CD14-positive monocyte (primary cell): ENCODE measurements at regions not wholly inside any gene's neighbourhood (a gene's known extent, or its start where the extent isn't known, plus 50 kb on each side); places are given as distances from the start of the nearest gene placed in this dataset.
A peak's percentile ranks its signal among the peaks of the same experiment; 100 is the strongest.

ENCODE experiments used
- DNase-seq, 3 donors: peaks; one replicate each; pipeline ENCODE4 v3.0.0-alpha.2; 2011 to 2022
- H2AFZ ChIP-seq: 2 replicates; pipeline ENCODE4 v1.6.0; 2012; ENCODE audit warnings: mild to moderate bottlenecking, low read depth, low read length, inconsistent platforms; ENCODE audit not compliant: insufficient read depth, poor library complexity, severe bottlenecking
- H3K27ac ChIP-seq, 2 donors: 1 replicate in 1 of 2; 2 replicates in 1 of 2; pipeline ENCODE4 v1.5.1; 2012 to 2013; ENCODE audit warnings: low read length in 2 of 2, control low read depth in 1 of 2, inconsistent platforms in 1 of 2, low read depth in 1 of 2, mild to moderate bottlenecking in 1 of 2
- H3K27me3 ChIP-seq, 2 donors: one replicate each; pipeline versions ENCODE4 v1.6.0 to v1.6.1; 2011 to 2013; ENCODE audit warnings: low read length in 2 of 2; ENCODE audit not compliant: control insufficient read depth in 2 of 2, insufficient read depth in 2 of 2
- H3K36me3 ChIP-seq, 2 donors: replicated peaks in 1 of 2; 1 replicate in 1 of 2; 2 replicates in 1 of 2; pipeline versions ENCODE4 v1.5.1 to v1.6.1; 2012 to 2013; ENCODE audit warnings: low read length in 2 of 2, control low read depth in 1 of 2, inconsistent platforms in 1 of 2, mild to moderate bottlenecking in 1 of 2; ENCODE audit not compliant: insufficient read depth in 2 of 2, control insufficient read depth in 1 of 2
- H3K4me1 ChIP-seq, 2 donors: 1 replicate in 1 of 2; 2 replicates in 1 of 2; pipeline versions ENCODE4 v1.5.1 to v1.6.1; 2012 to 2013; ENCODE audit warnings: low read length in 2 of 2, control low read depth in 1 of 2, inconsistent platforms in 1 of 2, mild to moderate bottlenecking in 1 of 2, moderate library complexity in 1 of 2; ENCODE audit not compliant: insufficient read depth in 2 of 2, control insufficient read depth in 1 of 2
- H3K4me2 ChIP-seq: replicated peaks from 2 replicates; pipeline ENCODE3; 2012; ENCODE audit warnings: low read length, moderate library complexity, mild to moderate bottlenecking; ENCODE audit not compliant: poor library complexity, severe bottlenecking; ENCODE audit errors: extremely low read depth
- H3K4me3 ChIP-seq, 3 experiments: fragments of 200-600 bp in 1 of 3; sonication (generic) in 1 of 3; replicated peaks in 1 of 3; 1 replicate in 2 of 3; 2 replicates in 1 of 3; pipeline ENCODE4 v1.5.1; 2011 to 2013; ENCODE audit warnings: low read length in 3 of 3, mild to moderate bottlenecking in 3 of 3, control low read depth in 2 of 3, low read depth in 2 of 3, inconsistent platforms in 1 of 3, moderate library complexity in 1 of 3
- H3K79me2 ChIP-seq: 2 replicates; pipeline ENCODE4 v1.6.0; 2012; ENCODE audit warnings: mild to moderate bottlenecking, control low read depth, inconsistent platforms, low read length, moderate library complexity; ENCODE audit not compliant: insufficient read depth
- H3K9ac ChIP-seq: 2 replicates; pipeline ENCODE4 v1.6.0; 2017; ENCODE audit warnings: low read length, mild to moderate bottlenecking; ENCODE audit not compliant: insufficient read depth, poor library complexity, severe bottlenecking
- H3K9me3 ChIP-seq, 2 donors: replicated peaks in 1 of 2; 1 replicate in 1 of 2; 2 replicates in 1 of 2; pipeline versions ENCODE4 v1.5.1 to v1.6.1; 2012 to 2013; ENCODE audit warnings: low read length in 2 of 2, control low read depth in 1 of 2; ENCODE audit not compliant: control insufficient read depth in 1 of 2, insufficient read depth in 1 of 2
- H4K20me1 ChIP-seq: 2 replicates; pipeline ENCODE4 v1.6.0; 2012; ENCODE audit warnings: mild to moderate bottlenecking, low read length, control low read depth, moderate library complexity; ENCODE audit not compliant: insufficient read depth
- H3K27ac Mint-ChIP-seq, 7 donors: one replicate each; pipeline ENCODE4 v1.8.0; 2020; ENCODE audit warnings: mild to moderate bottlenecking in 7 of 7, mixed read lengths in 7 of 7, moderate library complexity in 6 of 7, inconsistent platforms in 2 of 7
- H3K27me3 Mint-ChIP-seq, 3 donors: one replicate each; pipeline ENCODE4 v1.8.0; 2021 to 2022; ENCODE audit warnings: low read depth in 3 of 3, mild to moderate bottlenecking in 3 of 3, mixed read lengths in 3 of 3, moderate library complexity in 3 of 3, inconsistent platforms in 1 of 3
- H3K36me3 Mint-ChIP-seq, 2 donors: one replicate each; pipeline ENCODE4 v1.8.0; 2020; ENCODE audit warnings: mixed read lengths in 2 of 2, inconsistent platforms in 1 of 2, mild to moderate bottlenecking in 1 of 2
- H3K4me1 Mint-ChIP-seq: one replicate; pipeline ENCODE4 v1.8.0; 2020; ENCODE audit warnings: mild to moderate bottlenecking, mixed read lengths
- H3K4me3 Mint-ChIP-seq, 2 donors: one replicate each; pipeline ENCODE4 v1.8.0; 2020; ENCODE audit warnings: mild to moderate bottlenecking in 2 of 2, mixed read lengths in 2 of 2, moderate library complexity in 1 of 2
- H3K9me3 Mint-ChIP-seq, 7 donors: one replicate each; pipeline ENCODE4 v1.8.0; 2020 to 2022; ENCODE audit warnings: mixed read lengths in 7 of 7, mild to moderate bottlenecking in 6 of 7, moderate library complexity in 6 of 7, inconsistent platforms in 2 of 7
- CTCF ChIP-seq: fragments of 200-600 bp; IDR thresholded peaks from one replicate; pipeline ENCODE4 v1.8.0; 2022; ENCODE audit warnings: antibody characterized with exemption, mild to moderate bottlenecking
- WGBS: methylation state at CpG from one replicate; pipeline ENCODE4 v1.1.5; 2013; ENCODE audit warnings: missing lambda C conversion rate; ENCODE audit not compliant: insufficient coverage; 5-methylcytosine and 5-hydroxymethylcytosine counted together
- intact Hi-C, 2 donors: fragments of 100-400 bp; cut with micrococcal nuclease; formaldehyde crosslinking; loops; one replicate each; pipeline versions ENCODE4 v1.15.0 to v1.15.1; 2023

DNA sequence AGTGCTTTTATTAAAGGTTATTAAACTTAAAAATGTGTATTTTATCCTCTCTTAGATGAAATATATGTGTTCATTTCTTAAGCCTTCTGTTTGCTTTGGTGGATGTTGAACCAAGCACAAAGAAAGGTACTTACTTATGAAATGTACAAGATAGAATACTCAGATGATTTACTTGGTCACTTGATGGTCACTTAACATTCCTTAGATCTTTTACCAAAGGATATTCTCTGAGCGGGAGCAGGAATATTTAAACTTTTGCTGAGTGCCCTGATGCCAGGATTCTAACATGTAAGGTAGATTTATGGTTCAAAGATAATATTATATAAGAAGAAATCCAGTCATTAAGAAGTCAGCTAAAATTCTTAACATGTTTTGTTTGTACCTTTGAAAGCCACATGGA lies 193.5 kb upstream of the ZEB2 start:
- Histone ChIP-seq H2AFZ (no peak overlapping the region), H3K36me3 (peaks cover 0 to 7% of the 10 kb centered on the region in 2 donors), H3K4me3 (no peak overlapping the region), H3K27me3 (no peaks in the 10 kb centered on the region), H3K27ac (no peak overlapping the region), H3K9me3 (peaks cover 5 to 16% of the 10 kb centered on the region in 2 donors), H3K4me2 (no peak overlapping the region), H4K20me1 (no peaks in the 10 kb centered on the region), H3K4me1 (peaks cover 3 to 9% of the 10 kb centered on the region in 2 donors), H3K9ac (no peak overlapping the region), H3K79me2 (no peaks in the 10 kb centered on the region)
- H3K27me3 Mint-ChIP-seq, result no peaks in the 10 kb centered on the region
- H3K9me3 Mint-ChIP-seq, result peaks cover 18 to 26% (median 22%) of the 10 kb centered on the region in 7 donors
- no peak for DNase-seq
- intact Hi-C loops, result no loop called here
- H3K27ac Mint-ChIP-seq, result no peak overlapping the region
- H3K4me1 Mint-ChIP-seq, result peaks cover 33% of the 10 kb centered on the region
- H3K36me3 Mint-ChIP-seq, result peaks cover 12 to 13% of the 10 kb centered on the region in 2 donors
- no peak overlapping the region for H3K4me3 Mint-ChIP-seq
- WGBS, result no CpG with 5 or more reads among the region's 1 CpG
- no peak for TF ChIP-seq CTCF

GRCh38 chr2:144712550-144712940 lies 192.6 kb upstream of the ZEB2 start:
- peak overlapping the region in 1 of 7 donors; percentile 15 for H3K27ac Mint-ChIP-seq
- no peak for DNase-seq
- no peak for TF ChIP-seq CTCF
- Histone ChIP-seq H3K9ac (no peak overlapping the region), H2AFZ (peak overlapping the region; percentile 46), H3K4me1 (peaks cover 3 to 9% of the 10 kb centered on the region in 2 donors), H3K4me3 (no peak overlapping the region), H3K4me2 (no peak overlapping the region), H3K27me3 (no peaks in the 10 kb centered on the region), H3K27ac (no peak overlapping the region), H4K20me1 (no peaks in the 10 kb centered on the region), H3K36me3 (no peaks in the 10 kb centered on the region), H3K9me3 (peaks cover 5 to 7% of the 10 kb centered on the region in 2 donors), H3K79me2 (peaks cover 1% of the 10 kb centered on the region)
- intact Hi-C loops, result no loop called here
- peaks cover 33% of the 10 kb centered on the region for H3K4me1 Mint-ChIP-seq
- H3K4me3 Mint-ChIP-seq, result no peak overlapping the region
- no CpG with 5 or more reads among the region's 1 CpG for WGBS
- peaks cover 10 to 18% (median 14%) of the 10 kb centered on the region in 7 donors for H3K9me3 Mint-ChIP-seq
- no peaks in the 10 kb centered on the region for H3K27me3 Mint-ChIP-seq
- peaks cover 3 to 15% of the 10 kb centered on the region in 2 donors for H3K36me3 Mint-ChIP-seq
